Ascending aorta (tissue), 2 donors: ENCODE measurements at regions not wholly inside any gene's neighbourhood (a gene's known extent, or its start where the extent isn't known, plus 50 kb on each side); places are given as distances from the start of the nearest gene placed in this dataset.

ENCODE experiments used
- DNase-seq, 2 donors: peaks; one replicate each; pipeline ENCODE4 v3.0.0-alpha.2; 2019; ENCODE audit warnings: low spot score in 2 of 2
- H3K27ac ChIP-seq, 2 donors: fragments of 200-600 bp; sonication (generic); one replicate each; pipeline ENCODE4 v1.5.1; 2016 to 2017; ENCODE audit warnings: mild to moderate bottlenecking in 1 of 2
- H3K27me3 ChIP-seq: fragments of 200-600 bp; sonication (generic); one replicate; pipeline ENCODE4 v1.5.1; 2017
- H3K36me3 ChIP-seq, 2 donors: fragments of 200-600 bp; sonication (generic); one replicate each; pipeline ENCODE4 v1.5.1; 2016
- H3K4me1 ChIP-seq, 2 donors: fragments of 200-600 bp; sonication (generic); one replicate each; pipeline ENCODE4 v1.5.1; 2016 to 2017; ENCODE audit warnings: mild to moderate bottlenecking in 1 of 2
- H3K4me3 ChIP-seq, 2 donors: fragments of 200-600 bp; sonication (generic); one replicate each; pipeline ENCODE4 v1.5.1; 2016 to 2017; ENCODE audit warnings: mild to moderate bottlenecking in 1 of 2
- H3K9me3 ChIP-seq, 2 donors: fragments of 200-600 bp; sonication (generic); one replicate each; pipeline ENCODE4 v1.5.1; 2016
- CTCF ChIP-seq, 3 experiments: fragments of 200-600 bp in 2 of 3; fragments of 450-650 bp in 1 of 3; sonication (generic) in 2 of 3; IDR thresholded peaks; one replicate each; pipeline ENCODE4 v1.5.1; 2016 to 2019; ENCODE audit warnings: antibody characterized with exemption in 3 of 3, mild to moderate bottlenecking in 1 of 3, moderate library complexity in 1 of 3
- intact Hi-C: fragments of 100-400 bp; cut with DNase I; formaldehyde crosslinking; loops from one replicate; pipeline ENCODE4 v1.15.1; 2023

- H3K4me1 ChIP-seq: peaks cover 0 to 10% of the 10 kb centered on the region in 2 donors
Observed at GRCh38 chr9:84151236-84151635, 170.6 kb downstream of the RMI1 start.

GRCh38 chr9:84151640-84152039 lies 171.0 kb downstream of the RMI1 start:
- H3K9me3 ChIP-seq: no peaks in the 10 kb centered on the region
- intact Hi-C loops: no loop called here
- peaks cover 0 to 8% of the 10 kb centered on the region in 2 donors for H3K4me1 ChIP-seq
- H3K27ac ChIP-seq: no peak overlapping the region
- TF ChIP-seq CTCF (IDR thresholded peaks at IDR 0.05): no peak
- no peaks in the 10 kb centered on the region for H3K27me3 ChIP-seq
- H3K36me3 ChIP-seq: no peaks in the 10 kb centered on the region
- DNase-seq: no peak
- H3K4me3 ChIP-seq: no peak overlapping the region

More at GRCh38 chr9:84151236-84151635, 170.6 kb downstream of the RMI1 start:
- no peaks in the 10 kb centered on the region for H3K9me3 ChIP-seq
- no peak overlapping the region for H3K4me3 ChIP-seq
- TF ChIP-seq CTCF (IDR thresholded peaks at IDR 0.05): no peak
- H3K36me3 ChIP-seq: no peaks in the 10 kb centered on the region
- intact Hi-C loops: no loop called here
- no peak for DNase-seq
- no peaks in the 10 kb centered on the region for H3K27me3 ChIP-seq
- H3K27ac ChIP-seq: no peak overlapping the region

GRCh38 chr9:84152204-84152603 lies 171.6 kb downstream of the RMI1 start:
- Histone ChIP-seq H3K27ac (no peak overlapping the region), H3K36me3 (no peaks in the 10 kb centered on the region), H3K9me3 (no peaks in the 10 kb centered on the region), H3K4me3 (no peak overlapping the region), H3K4me1 (peaks cover 0 to 2% of the 10 kb centered on the region in 2 donors), H3K27me3 (no peaks in the 10 kb centered on the region)
- no peak for TF ChIP-seq CTCF (IDR thresholded peaks at IDR 0.05)
- DNase-seq: no peak
- intact Hi-C loops: no loop called here

GRCh38 chr9:84153885-84154284 lies 173.3 kb downstream of the RMI1 start:
- no peak for TF ChIP-seq CTCF (IDR thresholded peaks at IDR 0.05)
- Histone ChIP-seq H3K4me1 (no peaks in the 10 kb centered on the region), H3K27ac (no peak overlapping the region), H3K36me3 (no peaks in the 10 kb centered on the region), H3K4me3 (no peak overlapping the region), H3K9me3 (no peaks in the 10 kb centered on the region), H3K27me3 (no peaks in the 10 kb centered on the region)
- intact Hi-C loops: no loop called here
- DNase-seq: no peak

- H3K36me3 ChIP-seq: no peaks in the 10 kb centered on the region
- H3K4me1 ChIP-seq: no peaks in the 10 kb centered on the region
- H3K27me3 ChIP-seq: no peaks in the 10 kb centered on the region
- no peak for DNase-seq
- intact Hi-C loops: no loop called here
- TF ChIP-seq CTCF (IDR thresholded peaks at IDR 0.05): no peak
- no peak overlapping the region for H3K27ac ChIP-seq
- no peak overlapping the region for H3K4me3 ChIP-seq
- no peaks in the 10 kb centered on the region for H3K9me3 ChIP-seq
Observed at GRCh38 chr9:84154320-84154719, 173.7 kb downstream of the RMI1 start.

- intact Hi-C loops: no loop called here
Observed at GRCh38 chr9:84163052-84163650, 177.4 kb downstream of the SLC28A3 start.

More at GRCh38 chr9:84163052-84163650, 177.4 kb downstream of the SLC28A3 start:
- no peaks in the 10 kb centered on the region for H3K9me3 ChIP-seq
- no peak overlapping the region for H3K27ac ChIP-seq
- DNase-seq: no peak
- no peaks in the 10 kb centered on the region for H3K27me3 ChIP-seq
- no peaks in the 10 kb centered on the region for H3K36me3 ChIP-seq
- TF ChIP-seq CTCF (IDR thresholded peaks at IDR 0.05): no peak
- no peaks in the 10 kb centered on the region for H3K4me1 ChIP-seq
- H3K4me3 ChIP-seq: no peak overlapping the region
